GM23338 (cell line): ENCODE measurements at regions not wholly inside any gene's neighbourhood (a gene's known extent, or its start where the extent isn't known, plus 50 kb on each side); places are given as distances from the start of the nearest gene placed in this dataset.

Experiments used
- ATAC-seq: fragments of 200-7000 bp; cut with Tn5 transposase; 3 replicates; pipeline ENCODE4 v1.9.1; 2020
- DNase-seq: peaks from one replicate; pipeline ENCODE4 v3.0.0-alpha.2; 2015; ENCODE audit warnings: low spot score
- H2AFZ ChIP-seq: fragments of 200-600 bp; sonication (generic); 2 replicates; pipeline ENCODE4 v1.8.0; 2016; ENCODE audit warnings: antibody characterized with exemption, mild to moderate bottlenecking, moderate library complexity
- H3F3A ChIP-seq: fragments of 200-600 bp; sonication (generic); replicated peaks from 2 replicates; pipeline ENCODE4 v1.8.0; 2017; ENCODE audit warnings: antibody characterized with exemption, mixed run types, low read depth
- H3K27ac ChIP-seq: fragments of 200-600 bp; sonication (generic); 2 replicates; pipeline ENCODE4 v1.6.1; 2016; ENCODE audit warnings: low read depth
- H3K27me3 ChIP-seq: fragments of 200-600 bp; sonication (generic); 2 replicates; pipeline ENCODE4 v1.8.0; 2016; ENCODE audit warnings: mild to moderate bottlenecking, mixed run types, moderate library complexity; ENCODE audit not compliant: insufficient read depth
- H3K36me3 ChIP-seq: fragments of 200-600 bp; sonication (generic); 2 replicates; pipeline ENCODE4 v1.8.0; 2016; ENCODE audit warnings: mild to moderate bottlenecking; ENCODE audit not compliant: insufficient read depth
- H3K4me1 ChIP-seq: fragments of 200-600 bp; sonication (generic); 2 replicates; pipeline ENCODE4 v1.8.0; 2016; ENCODE audit warnings: mild to moderate bottlenecking, moderate library complexity; ENCODE audit not compliant: insufficient read depth
- H3K4me2 ChIP-seq: fragments of 200-600 bp; sonication (generic); 2 replicates; pipeline ENCODE4 v1.7.1; 2017; ENCODE audit warnings: mixed run types
- H3K4me3 ChIP-seq: fragments of 200-600 bp; sonication (generic); 2 replicates; pipeline ENCODE4 v1.6.1; 2016; ENCODE audit warnings: mixed run types
- H3K79me2 ChIP-seq: fragments of 200-600 bp; sonication (generic); replicated peaks from 2 replicates; pipeline ENCODE4 v1.8.0; 2017; ENCODE audit warnings: mild to moderate bottlenecking; ENCODE audit not compliant: insufficient read depth
- H3K9me2 ChIP-seq: fragments of 200-600 bp; sonication (generic); 2 replicates; pipeline ENCODE4 v1.8.0; 2017; ENCODE audit not compliant: insufficient read depth
- H4K20me1 ChIP-seq: fragments of 200-600 bp; sonication (generic); replicated peaks from 2 replicates; pipeline ENCODE4 v1.8.0; 2017; ENCODE audit warnings: mild to moderate bottlenecking; ENCODE audit not compliant: insufficient read depth
- H3K27ac Mint-ChIP-seq: 2 replicates; pipeline ENCODE4 v1.8.0; 2020; ENCODE audit warnings: inconsistent platforms, mild to moderate bottlenecking, moderate library complexity, mixed read lengths
- H3K27me3 Mint-ChIP-seq: 3 replicates; pipeline ENCODE4 v1.8.0; 2022; ENCODE audit warnings: low read depth, mild to moderate bottlenecking, moderate library complexity, mixed read lengths, inconsistent platforms; ENCODE audit not compliant: insufficient read depth, poor library complexity
- H3K36me3 Mint-ChIP-seq: 3 replicates; pipeline ENCODE4 v1.8.0; 2021; ENCODE audit warnings: low read depth, mild to moderate bottlenecking, inconsistent platforms, moderate library complexity, mixed read lengths
- H3K4me1 Mint-ChIP-seq: 3 replicates; pipeline ENCODE4 v1.8.0; 2020; ENCODE audit warnings: mild to moderate bottlenecking, inconsistent platforms, mixed read lengths
- H3K4me3 Mint-ChIP-seq: 3 replicates; pipeline ENCODE4 v1.8.0; 2021; ENCODE audit warnings: moderate library complexity, mild to moderate bottlenecking, inconsistent platforms, mixed read lengths
- H3K9me3 Mint-ChIP-seq: 3 replicates; pipeline ENCODE4 v1.8.0; 2020; ENCODE audit warnings: moderate library complexity, mild to moderate bottlenecking, inconsistent platforms, mixed read lengths
- CTCF ChIP-seq, 2 experiments: fragments of 200-600 bp in 1 of 2; sonication (generic) in 1 of 2; conservative IDR thresholded peaks; 2 replicates each; pipeline versions ENCODE4 v1.5.1 to v1.6.1; 2016 to 2017; ENCODE audit warnings: antibody characterized with exemption in 2 of 2, low read depth in 2 of 2, mild to moderate bottlenecking in 2 of 2, moderate library complexity in 1 of 2
- ETS1 ChIP-seq: IDR thresholded peaks from 2 replicates; pipeline ENCODE4 v1.6.1; 2016; ENCODE audit warnings: antibody characterized with exemption
- JUNB ChIP-seq: IDR thresholded peaks from one replicate; pipeline ENCODE4 v1.6.1; 2016; ENCODE audit warnings: antibody characterized with exemption; ENCODE audit not compliant: unreplicated experiment
- NANOG ChIP-seq: IDR thresholded peaks from 2 replicates; pipeline ENCODE4 v1.6.1; 2016; ENCODE audit warnings: antibody characterized with exemption, borderline replicate concordance
- STAT1 ChIP-seq: IDR thresholded peaks from one replicate; pipeline ENCODE4 v1.6.1; 2016; ENCODE audit warnings: antibody characterized with exemption; ENCODE audit not compliant: unreplicated experiment
- ZNF114 ChIP-seq: fragments of 250-450 bp; sonication (Bioruptor Pico); IDR thresholded peaks from 2 replicates; pipeline ENCODE4 v1.5.0; 2020; ENCODE audit warnings: mild to moderate bottlenecking, moderate library complexity

- Mint-ChIP-seq H3K27me3 (no peaks in the 10 kb centered on the region), H3K4me1 (no peaks in the 10 kb centered on the region; the same call in 2 of the 3 replicates), H3K27ac (no peak overlapping the region), H3K9me3 (no peaks in the 10 kb centered on the region), H3K36me3 (no peaks in the 10 kb centered on the region), H3K4me3 (no peak overlapping the region)
- ATAC-seq, result no peak
- no peaks in the 10 kb centered on the region for H3K36me3 ChIP-seq
- DNase-seq, result no peak
- H3K4me2 ChIP-seq, result no peak overlapping the region
- H2AFZ ChIP-seq, result no peak overlapping the region
- TF ChIP-seq ETS1, result no peak
- no peak for TF ChIP-seq JUNB
- TF ChIP-seq ZNF114 (CRISPR knock-in tag), result no peak
- no peak overlapping the region for H3K4me3 ChIP-seq
- no peaks in the 10 kb centered on the region for H4K20me1 ChIP-seq
- H3K27ac ChIP-seq, result no peak overlapping the region
- H3F3A ChIP-seq, result no peaks in the 10 kb centered on the region
- no peaks in the 10 kb centered on the region for H3K4me1 ChIP-seq
- no peaks in the 10 kb centered on the region for H3K79me2 ChIP-seq
- H3K9me2 ChIP-seq, result no peaks in the 10 kb centered on the region
- H3K27me3 ChIP-seq, result no peaks in the 10 kb centered on the region
Observed at GRCh38 chr14:34325493-34325892, 136.5 kb downstream of the SPTSSA start.

GRCh38 chr14:34324363-34324795, 137.7 kb downstream of the SPTSSA start:
- peak; percentile 68 for ATAC-seq

GRCh38 chr14:34322940-34323418, 139.1 kb downstream of the SPTSSA start:
- no peaks in the 10 kb centered on the region; the same call in 2 of the 3 replicates for H3K4me1 Mint-ChIP-seq
- TF ChIP-seq NANOG, result no peak
- TF ChIP-seq CTCF (conservative IDR thresholded peaks at IDR 0.05; ENCODE audit: low read depth in 2 of 2), result peak; percentile 81 to 88
- TF ChIP-seq STAT1, result no peak
- no peak for TF ChIP-seq ZNF114 (CRISPR knock-in tag)
- no peak for TF ChIP-seq JUNB
- no peak for TF ChIP-seq ETS1

More at GRCh38 chr14:34324363-34324795, 137.7 kb downstream of the SPTSSA start:
- Histone ChIP-seq H3K27ac (no peak overlapping the region), H3K27me3 (no peaks in the 10 kb centered on the region), H3K4me2 (no peak overlapping the region), H3F3A (no peaks in the 10 kb centered on the region), H3K36me3 (no peaks in the 10 kb centered on the region), H3K4me1 (no peaks in the 10 kb centered on the region), H3K9me2 (no peaks in the 10 kb centered on the region), H2AFZ (no peak overlapping the region), H4K20me1 (no peaks in the 10 kb centered on the region), H3K79me2 (no peaks in the 10 kb centered on the region), H3K4me3 (no peak overlapping the region)
- H3K4me1 Mint-ChIP-seq, result no peaks in the 10 kb centered on the region; the same call in 2 of the 3 replicates
- DNase-seq, result peak; percentile 69
- no peaks in the 10 kb centered on the region for H3K27me3 Mint-ChIP-seq
- no peaks in the 10 kb centered on the region for H3K36me3 Mint-ChIP-seq
- TF ChIP-seq CTCF (conservative IDR thresholded peaks at IDR 0.05; ENCODE audit: low read depth in 2 of 2) (peak; percentile 69 to 84), JUNB (no peak)
- H3K4me3 Mint-ChIP-seq, result no peak overlapping the region
- no peaks in the 10 kb centered on the region for H3K9me3 Mint-ChIP-seq
- H3K27ac Mint-ChIP-seq, result no peak overlapping the region

More at GRCh38 chr14:34322940-34323418, 139.1 kb downstream of the SPTSSA start:
- ATAC-seq (peak; percentile 75), DNase-seq (peak; percentile 73)
- Histone ChIP-seq H3K4me2 (no peak overlapping the region), H4K20me1 (no peaks in the 10 kb centered on the region), H3K27ac (no peak overlapping the region), H3K27me3 (no peaks in the 10 kb centered on the region), H3K4me3 (no peak overlapping the region), H2AFZ (no peak overlapping the region), H3K36me3 (no peaks in the 10 kb centered on the region), H3F3A (no peaks in the 10 kb centered on the region), H3K79me2 (no peaks in the 10 kb centered on the region), H3K4me1 (no peaks in the 10 kb centered on the region), H3K9me2 (no peaks in the 10 kb centered on the region)
- Mint-ChIP-seq H3K27me3 (no peaks in the 10 kb centered on the region), H3K9me3 (no peaks in the 10 kb centered on the region), H3K27ac (no peak overlapping the region), H3K36me3 (no peaks in the 10 kb centered on the region), H3K4me3 (no peak overlapping the region)
